Tibial nerve (tissue), 4 donors: ENCODE measurements at regions not wholly inside any gene's neighbourhood (a gene's known extent, or its start where the extent isn't known, plus 50 kb on each side); places are given as distances from the start of the nearest gene placed in this dataset.
"Not testable (repeated sequence)": the region's sequence is repeated elsewhere in the genome, so short reads cannot be mapped to it uniquely, and the experiment has no call there.

ENCODE experiments used
- DNase-seq, 2 donors: peaks; one replicate each; pipeline ENCODE4 v3.0.0-alpha.2; 2019; ENCODE audit warnings: low spot score in 2 of 2
- H3K27ac ChIP-seq, 4 donors: fragments of 200-600 bp; sonication (generic) in 3 of 4; one replicate each; pipeline ENCODE4 v1.5.1; 2017 to 2019; ENCODE audit warnings: mild to moderate bottlenecking in 1 of 4
- H3K27me3 ChIP-seq, 2 donors: fragments of 200-600 bp; sonication (generic) in 1 of 2; one replicate each; pipeline versions ENCODE4 v1.5.1 to v1.6.0; 2017 to 2019
- H3K36me3 ChIP-seq, 3 donors: fragments of 200-600 bp; sonication (generic); one replicate each; pipeline ENCODE4 v1.5.1; 2018 to 2019
- H3K4me1 ChIP-seq, 4 donors: fragments of 200-600 bp; sonication (generic) in 3 of 4; one replicate each; pipeline ENCODE4 v1.5.1; 2017 to 2019
- H3K4me3 ChIP-seq, 4 donors: fragments of 200-600 bp; sonication (generic) in 3 of 4; one replicate each; pipeline ENCODE4 v1.5.1; 2017 to 2019; ENCODE audit warnings: mild to moderate bottlenecking in 1 of 4, moderate library complexity in 1 of 4
- H3K9me3 ChIP-seq, 4 donors: fragments of 200-600 bp; sonication (generic) in 3 of 4; one replicate each; pipeline ENCODE4 v1.5.1; 2017 to 2019
- CTCF ChIP-seq, 5 experiments: fragments of 200-600 bp in 3 of 5; fragments of 450-650 bp in 2 of 5; sonication (generic) in 3 of 5; IDR thresholded peaks; one replicate each; pipeline ENCODE4 v1.5.1; 2016 to 2019; ENCODE audit warnings: antibody characterized with exemption in 5 of 5, mild to moderate bottlenecking in 3 of 5, moderate library complexity in 2 of 5
- EP300 ChIP-seq, 2 donors: sonication (generic); formaldehyde crosslinking; IDR thresholded peaks; one replicate each; pipeline ENCODE4 v1.6.1; 2017; ENCODE audit warnings: antibody characterized with exemption in 2 of 2, mild to moderate bottlenecking in 1 of 2
- POLR2A ChIP-seq, 2 donors: fragments of 450-650 bp; IDR thresholded peaks; one replicate each; pipeline ENCODE4 v1.6.1; 2017; ENCODE audit warnings: antibody characterized with exemption in 2 of 2, mild to moderate bottlenecking in 2 of 2, moderate library complexity in 2 of 2
- WGBS, 2 donors: methylation state at CpG; one replicate each; pipeline ENCODE4 v1.1.5; 2018; 5-methylcytosine and 5-hydroxymethylcytosine counted together

DNA sequence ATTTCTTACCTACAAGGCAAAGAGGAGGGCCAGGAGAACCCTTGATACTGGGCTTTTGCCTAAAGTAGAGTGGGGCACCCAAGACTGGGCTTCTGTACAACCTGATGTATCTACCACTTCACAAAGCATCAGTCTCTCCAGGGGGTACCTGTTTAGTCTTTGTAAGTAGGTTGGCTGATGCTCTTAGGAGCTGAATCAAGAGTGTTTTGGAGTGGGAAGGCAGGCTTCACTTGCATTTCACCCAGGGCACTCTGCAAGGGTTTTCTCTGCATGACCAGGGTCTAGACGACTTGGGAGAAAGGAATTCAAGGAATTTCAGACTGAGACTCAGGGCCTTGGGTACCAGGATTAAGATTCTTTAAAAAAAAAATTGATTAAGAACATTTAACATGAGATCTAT is 361.5 kb downstream of the RFC3 start:
- WGBS, 2 donors, result 26 to 33% methylated on average over 1 of the region's 1 CpG
- H3K27me3 ChIP-seq, result no peaks in the 10 kb centered on the region
- TF ChIP-seq POLR2A (IDR thresholded peaks at IDR 0.05) (no peak), CTCF (IDR thresholded peaks at IDR 0.05) (no peak), EP300 (IDR thresholded peaks at IDR 0.05) (no peak)
- no peaks in the 10 kb centered on the region for H3K36me3 ChIP-seq
- no peaks in the 10 kb centered on the region for H3K4me1 ChIP-seq
- DNase-seq, result no peak
- no peaks in the 10 kb centered on the region for H3K9me3 ChIP-seq
- H3K4me3 ChIP-seq, result no peak overlapping the region
- H3K27ac ChIP-seq, result no peak overlapping the region

DNA sequence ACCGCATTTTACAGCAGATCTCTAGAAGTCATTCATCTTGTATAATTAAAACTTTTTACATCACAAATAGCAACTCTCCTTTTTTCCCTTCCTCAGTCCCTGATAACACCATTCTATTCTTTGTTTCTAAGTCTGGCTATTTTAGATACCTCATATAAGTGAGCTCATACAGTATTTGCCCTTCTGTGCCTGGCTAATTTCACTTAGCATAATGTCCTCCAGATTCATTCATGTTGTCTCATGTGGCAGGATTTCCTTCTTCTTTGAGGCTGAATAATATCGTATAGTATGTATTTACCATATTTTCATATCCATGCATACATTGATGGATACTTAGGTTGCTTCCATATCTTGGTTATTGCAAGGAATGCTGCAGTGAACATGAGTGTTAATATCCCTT is 362.0 kb downstream of the RFC3 start:
- Histone ChIP-seq H3K27ac (no peak overlapping the region), H3K4me3 (no peak overlapping the region), H3K27me3 (no peaks in the 10 kb centered on the region), H3K4me1 (no peaks in the 10 kb centered on the region), H3K36me3 (no peaks in the 10 kb centered on the region), H3K9me3 (no peaks in the 10 kb centered on the region)
- WGBS, 2 donors, result 74 to 82% methylated on average over 2 of the region's 2 CpGs
- TF ChIP-seq POLR2A (IDR thresholded peaks at IDR 0.05), result no peak
- no peak for TF ChIP-seq EP300 (IDR thresholded peaks at IDR 0.05)
- TF ChIP-seq CTCF (IDR thresholded peaks at IDR 0.05), result no peak
- DNase-seq, result no peak

- not testable (repeated sequence) for H3K9me3 ChIP-seq, H3K4me3 ChIP-seq, DNase-seq, H3K36me3 ChIP-seq, H3K27ac ChIP-seq, H3K4me1 ChIP-seq, H3K27me3 ChIP-seq
- 85 to 88% methylated on average over 14 to 15 of the region's 16 CpGs for WGBS, 2 donors
Measured at GRCh38 chr13:34181256-34181655, 363.3 kb downstream of the RFC3 start.

DNA sequence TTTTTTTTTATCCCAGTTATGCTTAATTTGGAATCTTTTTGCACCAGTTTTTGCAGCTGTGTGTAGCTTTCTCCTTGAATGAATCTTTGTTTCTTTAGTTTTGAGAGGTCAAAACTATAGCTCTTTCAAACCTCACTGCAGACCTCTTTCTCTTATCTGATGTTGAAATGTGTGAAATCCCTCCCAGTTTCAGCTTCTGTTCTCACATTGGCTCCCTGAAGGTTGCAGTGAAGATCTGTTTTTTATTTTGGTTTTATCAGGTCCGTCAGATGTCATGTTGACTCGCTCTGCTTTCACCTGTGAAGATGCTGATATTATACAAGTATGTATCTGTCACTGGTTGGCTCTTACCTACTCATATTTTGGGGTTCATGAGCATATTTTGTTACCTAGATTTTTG is 372.0 kb downstream of the RFC3 start:
- H3K4me1 ChIP-seq, result no peaks in the 10 kb centered on the region
- no peak for DNase-seq
- no peak overlapping the region for H3K4me3 ChIP-seq
- TF ChIP-seq CTCF (IDR thresholded peaks at IDR 0.05), result no peak
- TF ChIP-seq POLR2A (IDR thresholded peaks at IDR 0.05), result no peak
- TF ChIP-seq EP300 (IDR thresholded peaks at IDR 0.05), result no peak
- peaks cover 0 to 16% (median 1%) of the 10 kb centered on the region in 4 donors for H3K9me3 ChIP-seq
- H3K27me3 ChIP-seq, result no peaks in the 10 kb centered on the region
- no peak overlapping the region for H3K27ac ChIP-seq
- no peaks in the 10 kb centered on the region for H3K36me3 ChIP-seq
- 64 to 66% methylated on average over 2 of the region's 2 CpGs for WGBS, 2 donors

- Histone ChIP-seq H3K27me3 (no peaks in the 10 kb centered on the region), H3K9me3 (no peaks in the 10 kb centered on the region), H3K4me3 (no peak overlapping the region), H3K27ac (no peak overlapping the region), H3K4me1 (no peaks in the 10 kb centered on the region), H3K36me3 (no peaks in the 10 kb centered on the region)
- no peak for TF ChIP-seq CTCF (IDR thresholded peaks at IDR 0.05)
- TF ChIP-seq POLR2A (IDR thresholded peaks at IDR 0.05), result no peak
- DNase-seq, result no peak
- 83 to 91% methylated on average over 1 of the region's 1 CpG for WGBS, 2 donors
Measured at GRCh38 chr13:34201050-34201913, 383.3 kb downstream of the RFC3 start.
